SIG-M5 treated with dmso at 0.1 percent for 504 hours (cell line): ENCODE measurements at regions not wholly inside any gene's neighbourhood (a gene's known extent, or its start where the extent isn't known, plus 50 kb on each side); places are given as distances from the start of the nearest gene placed in this dataset.
A peak's percentile ranks its signal among the peaks of the same experiment; 100 is the strongest.

Source experiments
- DNase-seq: peaks from one replicate; lab custom pipeline; 2025; ENCODE audit not compliant: unreplicated experiment; lab: John Stamatoyannopoulos, UW

DNA sequence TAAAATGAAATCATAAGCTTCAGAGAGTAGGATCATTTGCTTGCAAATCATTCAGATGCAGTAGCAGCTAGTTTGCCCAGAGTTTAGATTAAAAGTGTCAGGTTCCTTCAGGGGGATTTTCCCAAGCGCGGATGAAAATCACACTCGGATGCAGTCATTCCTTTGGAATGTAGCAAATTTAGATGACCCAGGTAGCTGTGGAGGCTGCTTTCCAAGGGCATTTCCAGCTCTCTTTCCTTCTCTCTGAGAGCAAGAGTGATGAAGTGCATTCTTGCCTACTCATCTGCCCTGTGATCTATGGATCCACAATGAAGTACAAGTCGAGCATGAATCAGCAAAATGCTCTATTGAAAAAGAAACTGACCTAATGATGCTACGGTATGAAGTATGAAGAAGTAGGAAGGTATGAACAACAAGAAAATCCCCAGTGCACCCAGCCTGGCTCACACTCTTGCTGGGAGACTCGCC, 200.2 kb downstream of the PLK2 start:
- DNase-seq = no peak

DNA sequence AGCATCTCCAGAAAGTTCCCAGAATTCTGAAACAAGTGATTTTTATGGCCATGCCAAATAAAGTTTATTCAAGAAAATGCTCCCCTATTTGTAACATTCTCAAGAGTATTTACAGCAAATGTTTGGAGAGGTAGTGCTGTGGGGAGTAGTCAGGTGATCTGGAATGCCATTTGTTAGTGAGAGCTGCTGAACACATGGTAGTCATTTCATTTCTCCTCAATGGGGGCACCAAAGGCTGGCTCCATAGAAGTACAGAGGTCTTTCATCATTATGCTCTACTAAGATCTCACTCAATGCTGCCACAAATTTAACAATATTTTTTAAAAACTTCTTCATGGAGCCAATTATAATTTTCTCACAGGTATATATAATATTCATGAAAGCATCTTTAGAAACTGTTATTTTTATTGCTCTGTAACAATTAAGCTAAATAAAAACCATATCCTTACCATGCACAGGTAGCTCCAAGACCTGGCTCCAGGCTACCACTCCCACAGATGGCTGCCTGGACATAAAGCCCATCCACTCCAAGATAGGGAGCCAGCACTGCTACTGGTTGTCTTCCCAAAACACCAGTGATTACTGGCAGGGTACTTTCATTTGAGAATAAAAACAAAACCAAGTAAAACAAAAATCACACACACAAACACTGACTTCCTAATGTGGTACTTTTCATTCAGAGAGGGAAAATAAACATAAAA, 200.8 kb downstream of the PLK2 start:
- DNase-seq = no peak

DNA sequence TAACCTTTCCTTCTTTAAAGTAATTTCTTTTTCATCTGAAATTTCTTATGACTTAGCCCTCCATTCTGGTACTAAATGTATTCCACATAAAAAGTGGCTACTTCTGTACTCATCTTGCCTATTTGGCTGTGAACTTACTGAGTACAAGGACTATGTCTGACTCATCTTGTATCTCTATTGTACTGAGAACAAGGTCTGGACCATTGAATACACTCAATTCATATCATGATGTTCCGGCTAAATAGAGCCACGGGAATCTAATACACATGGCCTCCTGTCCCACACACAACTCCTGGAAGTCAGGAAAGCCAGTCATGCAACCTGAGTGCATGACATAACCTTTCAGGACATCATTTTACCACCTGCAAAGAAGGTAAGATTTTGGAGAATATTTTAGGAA, 203.9 kb downstream of the PLK2 start:
- no peak for DNase-seq

GRCh38 chr5:58255386-58255785, 204.5 kb downstream of the PLK2 start:
- DNase-seq = no peak

DNA sequence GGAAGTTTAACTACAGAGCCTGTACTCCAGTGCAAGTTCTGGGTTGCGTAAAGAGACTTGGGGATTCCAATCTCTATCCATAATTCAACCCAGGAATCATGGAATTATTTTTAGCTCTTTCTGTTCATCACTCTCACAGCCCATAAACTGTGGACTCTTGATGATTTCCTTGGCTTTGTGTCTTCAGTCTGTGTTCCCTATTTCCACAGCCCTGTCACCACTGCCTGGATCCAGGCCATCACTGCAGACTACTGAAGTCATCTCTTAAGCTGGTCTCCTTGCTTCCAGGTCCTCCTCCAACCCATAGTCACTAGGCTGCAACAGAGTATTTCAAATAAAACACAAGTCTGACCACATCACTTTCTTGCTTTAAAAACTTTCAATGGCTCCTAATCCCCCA, 211.7 kb downstream of the PLK2 start:
- DNase-seq = no peak

DNA sequence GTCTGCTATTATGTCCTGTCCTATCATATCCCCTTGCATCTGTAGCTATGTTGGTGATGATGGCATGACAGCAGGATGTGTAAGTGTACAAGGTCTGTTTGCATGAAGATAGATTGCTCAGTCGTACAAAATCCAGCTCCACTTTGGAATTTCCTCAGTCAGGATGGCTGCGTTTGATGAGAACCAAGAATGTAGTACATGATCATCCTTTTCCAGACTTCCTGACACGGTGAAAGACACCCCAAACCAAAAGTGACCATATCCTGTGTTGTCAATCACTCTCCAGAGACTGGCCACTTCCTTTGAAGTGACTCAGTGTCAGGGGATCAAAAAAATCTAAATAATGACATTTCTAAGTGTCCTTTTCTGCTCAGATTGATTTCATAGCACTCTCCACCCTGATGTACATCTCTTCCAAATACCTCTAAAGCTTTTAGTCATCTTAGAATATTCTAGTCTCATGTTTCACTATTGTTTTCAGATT, 213.4 kb downstream of the PLK2 start:
- no peak for DNase-seq

- no peak for DNase-seq
Measured at GRCh38 chr5:58245476-58245840, 214.4 kb downstream of the PLK2 start.

GRCh38 chr5:58244819-58245475, 214.9 kb downstream of the PLK2 start:
- no peak for DNase-seq

GRCh38 chr5:58241389-58241788, 218.5 kb downstream of the PLK2 start:
- no peak for DNase-seq

DNA sequence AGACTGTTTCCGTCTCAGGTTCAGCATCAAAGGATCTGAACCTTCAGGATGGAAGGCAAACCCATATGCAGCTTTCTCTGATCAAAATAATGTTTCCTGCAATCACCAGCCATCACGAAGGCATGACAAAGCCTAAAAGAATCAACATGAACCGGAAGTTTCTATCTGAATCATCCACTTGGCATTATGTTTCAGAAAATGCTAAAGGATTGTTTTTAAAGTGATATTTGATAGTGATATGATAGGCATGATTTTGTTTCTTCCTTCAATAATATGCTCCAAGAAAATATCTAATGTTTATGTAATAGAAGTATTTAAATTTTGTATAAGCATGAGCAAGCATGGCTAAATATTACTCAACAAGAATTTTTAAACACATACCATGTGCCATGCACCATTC, 219.6 kb downstream of the PLK2 start:
- DNase-seq = no peak

- DNase-seq = peak; percentile 52
Measured at GRCh38 chr5:58239731-58240130, 220.2 kb downstream of the PLK2 start.

- DNase-seq = no peak
Measured at GRCh38 chr5:58239045-58239444, 220.8 kb downstream of the PLK2 start.

DNA sequence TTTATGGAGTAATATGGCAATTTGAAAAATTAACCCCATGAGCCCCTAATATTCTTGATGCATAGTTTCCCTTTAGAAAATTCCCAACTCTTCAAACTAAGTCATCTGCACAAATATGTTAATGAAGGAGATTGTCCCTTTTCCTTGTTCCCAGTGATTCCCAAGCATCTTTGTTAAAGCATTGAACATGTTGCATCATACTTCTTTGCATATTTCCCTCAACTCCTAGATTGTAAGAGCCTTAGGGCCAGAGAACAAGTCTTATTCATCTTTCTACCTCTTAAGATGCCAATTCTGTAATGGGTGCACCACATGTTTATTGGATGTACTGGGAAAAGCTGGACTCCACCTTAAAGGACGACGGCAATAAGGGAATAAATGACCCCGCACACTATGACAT, 223.4 kb downstream of the PLK2 start:
- DNase-seq = no peak

DNA sequence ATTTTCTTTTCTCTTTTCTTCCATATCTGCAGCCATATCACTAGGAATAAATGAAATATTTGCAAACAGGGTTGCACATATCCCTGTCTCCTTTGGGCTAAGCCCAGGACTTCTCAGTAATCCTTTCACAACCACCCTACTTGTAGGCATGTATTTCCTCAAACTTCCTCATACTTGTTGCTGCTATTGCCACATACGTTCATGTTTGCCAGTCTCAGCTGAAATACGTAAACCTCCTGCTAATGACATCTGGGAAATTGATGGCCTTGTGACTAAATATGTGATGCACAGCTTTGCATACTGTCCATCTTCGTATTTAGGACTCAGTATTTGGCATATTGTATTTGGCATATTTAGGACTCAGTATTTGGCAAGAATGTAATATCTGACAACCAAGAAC, 224.6 kb downstream of the PLK2 start:
- peak; percentile 83 for DNase-seq

DNA sequence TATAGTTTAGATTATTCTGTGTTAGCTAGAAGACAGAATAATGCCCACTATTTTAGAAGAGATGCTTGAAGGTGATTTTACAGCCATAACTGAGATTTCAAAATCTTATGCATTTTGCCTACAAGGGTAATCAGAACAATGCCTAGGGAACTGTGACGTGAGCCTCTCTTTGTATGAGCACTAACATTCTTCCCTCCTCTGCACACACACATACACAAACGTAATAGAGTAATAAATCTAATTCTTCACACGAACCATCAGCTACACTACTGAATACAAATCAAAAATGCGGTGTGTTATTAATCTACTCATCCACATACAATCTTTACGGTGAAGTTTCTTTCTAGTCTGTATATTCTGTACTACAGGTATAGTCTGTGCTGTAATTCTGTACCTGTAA, 227.8 kb downstream of the PLK2 start:
- no peak for DNase-seq

DNA sequence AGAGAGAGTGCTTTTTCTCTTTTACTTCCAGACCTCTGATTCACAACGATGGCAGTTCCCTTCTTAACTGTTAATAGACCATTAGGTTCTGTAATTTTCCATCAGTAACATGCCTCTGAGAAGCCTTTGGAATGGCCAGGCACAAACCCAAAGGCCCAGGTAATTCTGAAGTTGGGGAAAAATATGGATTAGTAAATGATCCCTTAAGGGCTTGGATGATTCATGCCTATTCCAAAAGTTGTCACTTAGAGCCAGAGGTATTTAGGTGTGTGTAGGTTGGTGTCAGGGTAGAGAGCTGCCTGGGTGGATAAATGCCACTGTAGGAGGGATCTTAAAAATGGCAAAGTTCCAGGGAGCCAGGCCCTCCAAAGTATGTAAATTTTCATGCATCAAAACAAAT, 228.8 kb downstream of the PLK2 start:
- DNase-seq = no peak

DNA sequence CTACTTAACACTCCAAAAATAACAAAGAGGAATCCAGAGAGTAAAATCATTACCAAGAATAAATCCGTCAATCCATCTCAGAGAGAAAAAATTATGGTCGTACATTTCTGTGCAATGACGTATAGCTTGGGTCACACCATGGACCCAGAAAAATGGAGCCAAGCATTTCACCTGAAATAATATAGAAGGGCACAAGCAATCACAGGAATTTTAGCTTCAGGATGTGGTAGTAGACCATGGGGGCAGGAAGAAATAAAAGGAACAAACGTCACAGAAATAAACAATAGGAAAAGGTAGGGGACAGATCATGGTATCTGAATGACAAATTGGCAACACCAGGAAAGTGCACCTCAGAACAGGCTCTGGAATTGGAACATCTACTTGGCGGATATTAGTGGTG, 231.0 kb downstream of the PLK2 start:
- no peak for DNase-seq

GRCh38 chr5:58227858-58228257, 232.0 kb downstream of the PLK2 start:
- no peak for DNase-seq

DNA sequence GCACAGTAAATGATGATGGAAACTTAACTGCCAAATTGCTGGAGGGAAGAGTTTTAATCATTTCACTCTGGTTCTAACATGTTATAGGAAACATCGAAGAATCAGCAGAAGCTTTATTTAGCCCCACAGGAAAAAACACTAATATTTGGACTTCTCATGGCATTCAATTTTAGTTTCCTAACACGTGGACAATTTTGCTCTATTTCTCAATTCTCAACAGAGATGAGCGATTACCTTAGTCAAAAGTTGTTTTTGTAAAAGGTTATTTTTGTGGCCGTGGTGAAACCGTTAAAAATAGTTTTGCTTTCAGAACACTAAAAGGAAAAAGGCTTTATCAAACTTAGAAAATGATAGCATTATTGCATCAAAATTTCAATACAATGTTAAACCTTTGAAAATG, 235.2 kb downstream of the PLK2 start:
- no peak for DNase-seq

DNA sequence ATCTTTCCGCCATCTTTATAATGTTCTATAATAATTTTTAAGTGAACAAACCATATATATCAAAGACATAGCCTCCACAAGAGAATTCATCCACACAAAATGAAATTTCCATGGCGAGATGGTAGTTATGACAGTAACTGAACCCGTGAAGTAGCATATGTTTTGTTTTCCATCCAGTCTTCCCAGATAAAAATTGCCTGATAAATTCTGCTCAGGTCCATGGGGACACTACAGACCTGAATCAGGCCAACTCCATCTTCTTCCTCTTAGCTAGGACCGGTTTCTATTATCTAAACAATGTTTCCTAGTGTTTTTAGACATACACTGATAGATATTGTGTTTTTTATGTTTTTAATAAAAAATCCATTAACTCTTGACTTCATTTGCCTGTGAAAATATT, 235.7 kb downstream of the PLK2 start:
- DNase-seq = no peak

- DNase-seq = no peak
Measured at GRCh38 chr5:58215364-58215763, 244.5 kb downstream of the PLK2 start.

GRCh38 chr5:58211441-58211840, 248.4 kb downstream of the PLK2 start:
- DNase-seq = peak; percentile 12

DNA sequence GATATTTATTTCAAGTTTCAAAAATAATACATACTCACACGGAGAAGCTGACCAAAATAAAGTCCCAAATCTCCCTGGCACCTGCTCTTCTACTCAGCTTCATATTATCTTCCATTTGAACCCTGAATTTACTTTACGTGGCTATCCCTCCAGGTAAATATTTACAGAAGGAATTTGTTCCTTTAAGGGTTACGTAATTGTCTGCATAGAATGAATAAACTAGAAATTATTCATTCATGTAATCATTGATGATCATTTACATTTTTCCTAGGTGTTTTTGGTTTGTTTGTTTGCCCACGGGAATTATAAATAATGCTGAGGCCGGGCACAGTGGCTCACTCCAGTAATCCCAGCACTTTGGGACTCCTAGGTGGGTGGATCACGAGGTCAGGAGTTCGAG, 251.2 kb downstream of the PLK2 start:
- DNase-seq = no peak
